Stimulated activated naive CD8-positive, alpha-beta T cell treated with anti-CD3 and anti-CD28 coated beads, Interleukin-15, Interleukin-2, amounts not matched to agents 100 U/mL and 50 U/mL, for 24 hours (primary cell): ENCODE measurements at regions not wholly inside any gene's neighbourhood (a gene's known extent, or its start where the extent isn't known, plus 50 kb on each side); places are given as distances from the start of the nearest gene placed in this dataset.
A peak's percentile ranks its signal among the peaks of the same experiment; 100 is the strongest.
"Not testable (repeated sequence)": the region's sequence is repeated elsewhere in the genome, so short reads cannot be mapped to it uniquely, and the experiment has no call there.

Experiments
- ATAC-seq: fragments of 150-1000 bp; cut with Tn5 transposase; one replicate; pipeline ENCODE4 v1.10.0; 2021
- DNase-seq: peaks from one replicate; pipeline ENCODE4 v3.0.0; 2021

DNA sequence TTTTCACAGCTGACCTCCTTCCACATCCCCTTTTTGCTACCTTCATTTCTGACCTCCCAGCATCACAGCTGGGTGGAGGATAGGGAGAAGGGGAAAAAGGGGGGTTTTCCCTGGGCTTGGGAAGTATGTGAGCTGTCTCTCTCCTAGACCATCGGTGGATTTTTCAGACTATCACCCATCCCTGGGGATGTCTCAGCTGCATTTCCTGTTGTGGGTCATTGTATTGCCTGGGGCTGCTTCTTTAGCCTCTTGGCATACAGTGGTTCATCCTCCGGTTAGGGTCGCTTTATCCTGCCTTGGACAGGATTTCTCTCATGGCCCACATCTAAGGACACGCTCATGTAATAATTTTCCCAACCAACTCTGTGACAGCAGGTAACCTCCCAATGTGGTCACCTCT, 142.5 kb upstream of the ARG1 start:
- DNase-seq: no peak
- ATAC-seq: no peak

DNA sequence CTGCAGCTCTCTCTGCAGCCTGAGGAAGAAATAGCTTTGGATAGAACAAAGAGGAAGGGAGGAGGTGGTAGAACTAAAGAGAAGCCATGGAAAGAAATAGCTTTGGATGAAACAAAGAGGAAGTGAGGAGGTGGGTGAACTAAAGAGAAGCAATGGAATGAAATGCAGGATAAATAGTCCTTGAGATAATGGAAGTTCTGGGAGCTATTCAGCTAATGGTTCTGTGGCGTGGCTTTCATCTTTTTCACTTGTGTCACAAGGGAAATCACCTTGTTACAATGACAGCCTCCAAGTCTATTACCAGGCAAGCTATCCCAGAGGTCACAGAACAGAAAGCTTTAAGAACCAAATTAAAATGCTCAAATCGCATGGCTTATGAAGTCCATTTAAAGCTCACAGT, 141.3 kb upstream of the ARG1 start:
- ATAC-seq: no peak
- no peak for DNase-seq

GRCh38 chr6:131433927-131434326, 139.1 kb upstream of the ARG1 start:
- DNase-seq (no peak), ATAC-seq (no peak)

DNA sequence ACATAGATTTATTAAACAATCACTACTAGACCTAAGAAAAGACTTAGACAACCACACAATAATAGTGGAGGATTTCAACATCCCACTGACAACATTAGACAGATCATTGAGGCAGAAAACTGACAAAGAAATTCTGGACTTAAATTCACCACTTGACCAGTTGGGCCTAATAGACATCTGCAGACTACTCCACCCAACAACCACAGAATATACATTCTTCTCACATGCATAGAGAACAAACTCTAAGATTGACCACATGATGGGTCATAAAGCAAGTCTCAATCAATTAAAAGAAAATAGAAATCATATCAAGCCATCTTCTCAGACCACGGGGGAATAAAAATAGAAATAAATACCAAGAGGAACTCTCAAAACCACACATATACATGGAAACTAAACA, 136.7 kb upstream of the ARG1 start:
- ATAC-seq (no peak), DNase-seq (no peak)

GRCh38 chr6:131443014-131443413, 130.0 kb upstream of the ARG1 start:
- ATAC-seq (no peak), DNase-seq (no peak)

GRCh38 chr6:131443514-131443913, 129.5 kb upstream of the ARG1 start:
- ATAC-seq (peak; percentile 88), DNase-seq (peak; percentile 30)

DNA sequence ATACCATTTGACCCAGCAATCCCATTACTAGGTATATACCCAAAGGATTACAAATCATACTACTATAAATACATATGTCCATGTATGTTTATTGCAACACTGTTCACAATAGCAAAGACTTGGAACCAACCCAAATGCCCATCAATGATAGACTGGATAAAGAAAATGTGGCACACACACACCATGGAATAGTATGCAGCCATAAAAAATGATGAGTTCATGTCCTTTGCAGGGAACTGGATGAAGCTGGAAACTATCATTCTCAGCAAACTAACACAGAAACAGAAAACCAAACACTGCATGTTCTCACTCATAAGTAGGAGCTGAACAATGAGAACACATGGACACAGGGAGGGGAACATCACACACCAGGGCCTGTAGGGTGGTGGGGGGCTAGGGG, 127.7 kb upstream of the ARG1 start:
- DNase-seq, ATAC-seq: not testable (repeated sequence)

GRCh38 chr6:131450861-131451260, 122.2 kb upstream of the ARG1 start:
- ATAC-seq (no peak), DNase-seq (no peak)

- peak; percentile 93 for ATAC-seq
- no peak for DNase-seq
Observed at GRCh38 chr6:131451321-131452144, 121.5 kb upstream of the ARG1 start.

- DNase-seq: no peak
- ATAC-seq: no peak
Observed at GRCh38 chr6:131453803-131454202, 119.2 kb upstream of the ARG1 start.

DNA sequence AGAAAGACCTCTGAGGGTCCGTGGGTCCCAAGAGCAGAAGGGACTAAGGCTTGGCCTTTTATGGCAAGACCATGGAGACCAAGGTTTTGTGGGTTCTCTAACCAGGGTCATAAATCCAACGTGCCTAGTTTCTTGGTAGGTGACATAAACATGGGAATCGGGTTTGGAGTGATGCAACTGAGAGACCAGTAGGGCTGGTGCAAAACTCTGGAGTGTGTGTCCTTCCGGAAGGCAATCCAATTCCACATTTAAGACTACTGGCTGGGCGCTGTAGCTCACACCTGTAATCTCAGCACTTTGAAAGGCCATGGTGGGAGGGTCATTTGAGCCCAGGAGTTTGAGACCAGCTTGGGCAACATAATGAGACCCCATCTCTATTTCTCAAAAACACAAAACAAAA, 116.5 kb upstream of the ARG1 start:
- no peak for ATAC-seq
- no peak for DNase-seq

GRCh38 chr6:131459005-131459404, 114.0 kb upstream of the ARG1 start:
- ATAC-seq (no peak), DNase-seq (no peak)

- DNase-seq: no peak
Observed at GRCh38 chr6:131460614-131461000, 112.4 kb upstream of the ARG1 start.

GRCh38 chr6:131469130-131469529, 103.9 kb upstream of the ARG1 start:
- ATAC-seq: no peak
- no peak for DNase-seq

More at GRCh38 chr6:131460614-131461000, 112.4 kb upstream of the ARG1 start:
- no peak for ATAC-seq

DNA sequence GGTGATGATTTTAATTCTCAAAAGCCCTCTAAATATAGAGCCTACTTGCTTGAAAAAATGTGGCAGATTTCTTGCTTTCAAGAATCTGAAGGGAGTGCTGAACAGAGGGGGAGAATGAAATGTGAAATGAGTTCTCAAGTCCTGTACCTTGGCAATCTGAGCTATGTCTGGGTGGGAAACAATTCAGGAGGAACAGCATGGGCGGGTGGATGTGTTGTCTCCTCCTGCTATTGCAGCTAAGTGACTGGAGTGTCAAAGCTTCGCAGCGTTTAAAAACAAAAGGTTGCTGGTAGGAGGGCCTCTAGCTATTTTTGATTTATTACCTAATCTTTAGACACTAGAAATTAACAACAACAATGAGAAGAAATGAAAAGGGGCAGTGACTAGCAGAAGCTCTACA, 102.5 kb upstream of the ARG1 start:
- no peak for DNase-seq
- no peak for ATAC-seq

DNA sequence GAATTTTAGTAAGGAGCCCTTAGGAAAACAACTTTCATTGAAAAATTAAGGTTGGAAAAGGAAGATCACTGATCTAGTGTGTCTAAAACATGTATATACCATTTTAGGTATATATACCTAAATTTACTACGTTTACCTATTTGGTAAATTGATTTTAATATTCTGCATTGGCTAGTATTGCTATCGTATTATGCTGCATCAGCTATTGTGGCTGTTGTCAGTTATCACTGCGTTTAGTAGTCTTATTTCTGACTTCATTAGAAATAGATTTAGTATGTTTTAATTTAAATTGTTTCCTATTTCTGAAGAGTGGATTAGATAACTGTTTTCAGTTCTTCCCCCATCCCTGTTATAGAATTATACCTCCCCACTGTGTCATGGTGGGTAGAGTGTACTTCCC, 101.7 kb upstream of the ARG1 start:
- ATAC-seq (no peak), DNase-seq (no peak)

DNA sequence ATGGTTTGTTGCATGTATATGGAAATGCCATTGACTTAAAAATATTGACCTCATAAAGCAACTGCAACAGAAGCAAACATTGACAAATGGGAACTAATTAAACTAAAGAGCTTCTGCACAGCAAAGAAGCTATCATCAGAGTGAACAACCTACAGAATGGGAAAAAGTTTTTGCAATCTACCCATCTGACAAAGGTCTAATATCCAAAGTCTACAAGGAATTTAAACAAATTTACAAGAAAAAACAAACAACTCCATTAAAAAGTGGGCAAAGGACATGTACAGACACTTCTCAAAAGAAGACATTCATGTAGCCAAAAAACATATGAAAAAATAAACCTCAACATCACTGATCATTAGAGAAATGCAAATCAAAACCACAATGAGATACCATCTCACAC, 99.7 kb upstream of the ARG1 start:
- not testable (repeated sequence) for ATAC-seq, DNase-seq

GRCh38 chr6:131476362-131476761, 96.7 kb upstream of the ARG1 start:
- DNase-seq (no peak), ATAC-seq (no peak)

GRCh38 chr6:131478740-131479211, 94.2 kb upstream of the ARG1 start:
- ATAC-seq, DNase-seq: not testable (repeated sequence)

- DNase-seq (no peak), ATAC-seq (no peak)
Observed at GRCh38 chr6:131486608-131487007, 86.4 kb upstream of the ARG1 start.

DNA sequence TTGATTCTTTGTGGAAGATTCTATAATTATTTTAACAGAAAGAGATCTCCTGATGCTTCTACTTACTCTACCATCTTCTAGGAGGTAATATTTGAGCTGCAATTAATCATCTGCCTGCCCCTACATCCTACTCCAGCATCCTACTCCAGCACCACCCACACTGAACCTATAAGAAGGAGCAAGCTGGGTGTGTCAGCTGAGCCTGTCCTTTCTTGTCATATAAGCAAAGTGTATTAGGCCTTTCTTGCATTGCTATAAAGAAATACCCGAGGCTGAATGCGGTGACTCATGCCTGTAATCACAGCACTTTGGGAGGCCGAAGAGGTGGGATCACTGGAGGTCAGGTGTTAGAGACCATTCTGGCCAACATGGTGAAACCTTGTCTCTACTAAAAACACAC, 84.2 kb upstream of the ARG1 start:
- DNase-seq: no peak
- no peak for ATAC-seq

GRCh38 chr6:131490441-131490840, 82.6 kb upstream of the ARG1 start:
- ATAC-seq (no peak), DNase-seq (no peak)

GRCh38 chr6:131492932-131493573, 80.0 kb upstream of the ARG1 start:
- ATAC-seq (no peak), DNase-seq (no peak)

DNA sequence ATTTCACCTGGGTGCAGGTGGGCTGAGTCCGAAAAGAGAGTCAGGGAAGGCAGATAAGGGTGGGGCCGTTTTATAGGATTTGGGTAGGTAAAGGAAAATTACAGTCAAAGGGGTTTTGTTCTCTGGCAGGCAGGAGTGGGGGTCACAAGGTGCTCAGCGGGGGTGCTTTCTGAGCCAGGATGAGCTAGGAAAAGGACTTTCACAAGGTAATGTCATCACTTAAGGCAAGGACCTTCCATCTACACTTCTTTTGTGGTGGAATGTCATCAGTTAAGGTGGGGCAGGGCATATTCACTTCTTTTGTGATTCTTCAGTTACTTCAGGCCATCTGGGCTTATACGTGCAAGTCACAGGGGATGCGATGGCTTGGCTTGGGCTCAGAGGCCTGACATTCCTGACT, 68.6 kb upstream of the ARG1 start:
- not testable (repeated sequence) for DNase-seq, ATAC-seq
